ENCODE measurements at regions not wholly inside any gene's neighbourhood (a gene's known extent, or its start where the extent isn't known, plus 50 kb on each side); places are given as distances from the start of the nearest gene placed in this dataset.
A peak's percentile ranks its signal among the peaks of the same experiment; 100 is the strongest.

GRCh38 chr12:34336619-34337465 is 314.5 kb downstream of the ALG10 start (continued):
- TF ChIP-seq ZNF518A (tag by site-specific recombination; conservative IDR thresholded peaks at IDR 0.05; ENCODE audit: low read depth) (no peak), PRDM10 (tag by site-specific recombination; IDR thresholded peaks at IDR 0.05) (0 out of 2 replicates have a peak, but pooled peaks have one; percentile 20), ZNF423 (tag by site-specific recombination; IDR thresholded peaks at IDR 0.05) (peak; percentile 14; the same call in 1 of the 2 replicates), ZNF692 (tag by site-specific recombination; IDR thresholded peaks at IDR 0.05) (0 out of 2 replicates have a peak, but pooled peaks have one; percentile 64), ZNF10 (tag by site-specific recombination; IDR thresholded peaks at IDR 0.05) (no peak), SP2 (tag by site-specific recombination; IDR thresholded peaks at IDR 0.05) (peak; percentile 68), HOXC10 (CRISPR knock-in tag; IDR thresholded peaks at IDR 0.05) (no peak), KLF16 (tag by site-specific recombination; IDR thresholded peaks at IDR 0.05) (no peak), ZBTB48 (tag by site-specific recombination; IDR thresholded peaks at IDR 0.05) (peak; percentile 31; the same call in 1 of the 2 replicates), ZEB2 (tag by site-specific recombination; IDR thresholded peaks at IDR 0.05) (0 out of 2 replicates have a peak, but pooled peaks have one; percentile 47), HIC1 (tag by site-specific recombination; IDR thresholded peaks at IDR 0.05) (0 out of 2 replicates have a peak, but pooled peaks have one; percentile 17), ZBTB20 (tag by site-specific recombination; IDR thresholded peaks at IDR 0.05) (peak; percentile 30; the same call in 1 of the 2 replicates), GLIS2 (tag by site-specific recombination; IDR thresholded peaks at IDR 0.05) (peak; percentile 81), GLIS1 (tag by site-specific recombination; IDR thresholded peaks at IDR 0.05) (peak; percentile 79), ZFHX2 (tag by site-specific recombination; conservative IDR thresholded peaks at IDR 0.05) (peak; percentile 4; the same call in 1 of the 2 replicates), ZIC2 (tag by site-specific recombination; IDR thresholded peaks at IDR 0.05) (peak; percentile 89), ZNF707 (tag by site-specific recombination; IDR thresholded peaks at IDR 0.05) (no peak)
